ENCODE measurements at regions not wholly inside any gene's neighbourhood (a gene's known extent, or its start where the extent isn't known, plus 50 kb on each side); places are given as distances from the start of the nearest gene placed in this dataset.

- no peak for TF ChIP-seq CTCF (IDR thresholded peaks at IDR 0.05; ENCODE audit: low read depth, low read length, poor library complexity, severe bottlenecking)
- TF ChIP-seq EZH2phosphoT487 (IDR thresholded peaks at IDR 0.05; ENCODE audit: borderline replicate concordance, low read length) = no peak
Measured at GRCh38 chr7:120169996-120170783, 102.8 kb upstream of the KCND2 start.

Measured in DOHH2 (cell line).